Adrenal gland (tissue), 5 donors: ENCODE measurements at regions not wholly inside any gene's neighbourhood (a gene's known extent, or its start where the extent isn't known, plus 50 kb on each side); places are given as distances from the start of the nearest gene placed in this dataset.

Source experiments
- POLR2A ChIP-seq, 2 donors: fragments of 450-650 bp; IDR thresholded peaks; one replicate each; pipeline ENCODE4 v1.6.1; 2017; ENCODE audit warnings: antibody characterized with exemption in 2 of 2, mild to moderate bottlenecking in 2 of 2, moderate library complexity in 1 of 2
- TF ChIP-seq, protein P1 (sequence below), 6 experiments: fragments of 450-650 bp in 4 of 6; fragments of 200-600 bp in 2 of 6; sonication (generic) in 1 of 6; IDR thresholded peaks; 1 replicate in 5 of 6; 2 replicates in 1 of 6; pipeline versions ENCODE4 v1.5.1 to v1.8.0; 2016 to 2021; ENCODE audit warnings: antibody characterized with exemption in 6 of 6, mild to moderate bottlenecking in 2 of 6, moderate library complexity in 1 of 6
- donor health status: DM: no; HTN: no; CAD: no.

GRCh38 chr14:94932589-94932988, 162.7 kb upstream of the GSC start:
- no peak for TF ChIP-seq POLR2A (IDR thresholded peaks at IDR 0.05)
- TF ChIP-seq, protein P1, sequence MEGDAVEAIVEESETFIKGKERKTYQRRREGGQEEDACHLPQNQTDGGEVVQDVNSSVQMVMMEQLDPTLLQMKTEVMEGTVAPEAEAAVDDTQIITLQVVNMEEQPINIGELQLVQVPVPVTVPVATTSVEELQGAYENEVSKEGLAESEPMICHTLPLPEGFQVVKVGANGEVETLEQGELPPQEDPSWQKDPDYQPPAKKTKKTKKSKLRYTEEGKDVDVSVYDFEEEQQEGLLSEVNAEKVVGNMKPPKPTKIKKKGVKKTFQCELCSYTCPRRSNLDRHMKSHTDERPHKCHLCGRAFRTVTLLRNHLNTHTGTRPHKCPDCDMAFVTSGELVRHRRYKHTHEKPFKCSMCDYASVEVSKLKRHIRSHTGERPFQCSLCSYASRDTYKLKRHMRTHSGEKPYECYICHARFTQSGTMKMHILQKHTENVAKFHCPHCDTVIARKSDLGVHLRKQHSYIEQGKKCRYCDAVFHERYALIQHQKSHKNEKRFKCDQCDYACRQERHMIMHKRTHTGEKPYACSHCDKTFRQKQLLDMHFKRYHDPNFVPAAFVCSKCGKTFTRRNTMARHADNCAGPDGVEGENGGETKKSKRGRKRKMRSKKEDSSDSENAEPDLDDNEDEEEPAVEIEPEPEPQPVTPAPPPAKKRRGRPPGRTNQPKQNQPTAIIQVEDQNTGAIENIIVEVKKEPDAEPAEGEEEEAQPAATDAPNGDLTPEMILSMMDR (IDR thresholded peaks at IDR 0.05), result no peak
